ENCODE measurements at regions not wholly inside any gene's neighbourhood (a gene's known extent, or its start where the extent isn't known, plus 50 kb on each side); places are given as distances from the start of the nearest gene placed in this dataset.

DNA sequence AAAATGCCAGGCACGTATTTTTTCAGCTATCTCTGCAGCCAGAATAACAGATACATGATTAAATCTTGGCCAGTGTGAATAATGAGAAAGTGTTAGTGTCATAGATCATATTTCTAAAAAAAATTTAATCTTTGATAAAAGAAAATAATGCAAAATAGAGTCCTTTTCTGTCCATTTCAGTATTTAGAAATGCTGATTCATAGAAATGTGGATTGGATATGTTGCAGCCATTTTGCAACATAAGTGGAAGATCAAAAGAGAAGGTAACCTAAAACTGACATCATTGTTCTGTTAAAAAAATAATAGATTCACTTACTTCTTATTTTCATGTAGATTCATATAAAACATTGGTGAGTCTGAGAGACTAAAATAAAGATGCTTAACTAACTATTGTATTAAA is 1010.3 kb downstream of the LRFN5 start:
- TF ChIP-seq, protein P1, sequence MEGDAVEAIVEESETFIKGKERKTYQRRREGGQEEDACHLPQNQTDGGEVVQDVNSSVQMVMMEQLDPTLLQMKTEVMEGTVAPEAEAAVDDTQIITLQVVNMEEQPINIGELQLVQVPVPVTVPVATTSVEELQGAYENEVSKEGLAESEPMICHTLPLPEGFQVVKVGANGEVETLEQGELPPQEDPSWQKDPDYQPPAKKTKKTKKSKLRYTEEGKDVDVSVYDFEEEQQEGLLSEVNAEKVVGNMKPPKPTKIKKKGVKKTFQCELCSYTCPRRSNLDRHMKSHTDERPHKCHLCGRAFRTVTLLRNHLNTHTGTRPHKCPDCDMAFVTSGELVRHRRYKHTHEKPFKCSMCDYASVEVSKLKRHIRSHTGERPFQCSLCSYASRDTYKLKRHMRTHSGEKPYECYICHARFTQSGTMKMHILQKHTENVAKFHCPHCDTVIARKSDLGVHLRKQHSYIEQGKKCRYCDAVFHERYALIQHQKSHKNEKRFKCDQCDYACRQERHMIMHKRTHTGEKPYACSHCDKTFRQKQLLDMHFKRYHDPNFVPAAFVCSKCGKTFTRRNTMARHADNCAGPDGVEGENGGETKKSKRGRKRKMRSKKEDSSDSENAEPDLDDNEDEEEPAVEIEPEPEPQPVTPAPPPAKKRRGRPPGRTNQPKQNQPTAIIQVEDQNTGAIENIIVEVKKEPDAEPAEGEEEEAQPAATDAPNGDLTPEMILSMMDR (IDR thresholded peaks at IDR 0.05) = no peak
- no peak for TF ChIP-seq POLR2A (IDR thresholded peaks at IDR 0.05)
